ENCODE measurements at regions not wholly inside any gene's neighbourhood (a gene's known extent, or its start where the extent isn't known, plus 50 kb on each side); places are given as distances from the start of the nearest gene placed in this dataset.

GRCh38 chr5:125327676-125328075, 581.2 kb upstream of the ZNF608 start:
- intact Hi-C loops (cut with DNase I), result no loop called here
- WGBS, 2 donors, result 94 to 96% methylated on average over 3 of the region's 3 CpGs
- Histone ChIP-seq H3K27me3 (ENCODE audit: control insufficient read depth in 1 of 2, insufficient read depth in 2 of 2, low read length in 1 of 2) (no peaks in the 10 kb centered on the region), H3K27ac (ENCODE audit: low read depth in 1 of 2, low read length in 2 of 2) (no peak overlapping the region), H3K9me3 (ENCODE audit: control insufficient read depth, low read length) (no peaks in the 10 kb centered on the region), H3K4me3 (ENCODE audit: low read length in 2 of 2) (no peak overlapping the region), H3K36me3 (ENCODE audit: control insufficient read depth in 1 of 2, insufficient read depth in 2 of 2, low read length in 1 of 2) (no peaks in the 10 kb centered on the region), H3K4me1 (ENCODE audit: control insufficient read depth in 1 of 2, insufficient read depth in 2 of 2, low read length in 2 of 2) (no peaks in the 10 kb centered on the region)
- DNase-seq, result no peak
- ATAC-seq (ENCODE audit: low FRiP score), result no peak

GRCh38 chr5:125331987-125332598, 585.7 kb upstream of the ZNF608 start:
- no peak overlapping the region for H3K4me3 ChIP-seq (ENCODE audit: low read length in 2 of 2)
- H3K36me3 ChIP-seq (ENCODE audit: control insufficient read depth in 1 of 2, insufficient read depth in 2 of 2, low read length in 1 of 2), result no peaks in the 10 kb centered on the region
- H3K27ac ChIP-seq (ENCODE audit: low read depth in 1 of 2, low read length in 2 of 2), result no peak overlapping the region
- DNase-seq, result no peak
- ATAC-seq (ENCODE audit: low FRiP score), result no peak
- no peaks in the 10 kb centered on the region for H3K9me3 ChIP-seq (ENCODE audit: control insufficient read depth, low read length)
- intact Hi-C loops (cut with DNase I), result no loop called here
- H3K4me1 ChIP-seq (ENCODE audit: control insufficient read depth in 1 of 2, insufficient read depth in 2 of 2, low read length in 2 of 2), result no peaks in the 10 kb centered on the region
- no peaks in the 10 kb centered on the region for H3K27me3 ChIP-seq (ENCODE audit: control insufficient read depth in 1 of 2, insufficient read depth in 2 of 2, low read length in 1 of 2)
- 44 to 65% methylated on average over 1 of the region's 1 CpG for WGBS, 2 donors

GRCh38 chr5:125333416-125333815, 587.0 kb upstream of the ZNF608 start:
- Histone ChIP-seq H3K4me3 (ENCODE audit: low read length in 2 of 2) (no peak overlapping the region), H3K27ac (ENCODE audit: low read depth in 1 of 2, low read length in 2 of 2) (no peak overlapping the region), H3K4me1 (ENCODE audit: control insufficient read depth in 1 of 2, insufficient read depth in 2 of 2, low read length in 2 of 2) (no peaks in the 10 kb centered on the region), H3K27me3 (ENCODE audit: control insufficient read depth in 1 of 2, insufficient read depth in 2 of 2, low read length in 1 of 2) (no peaks in the 10 kb centered on the region), H3K36me3 (ENCODE audit: control insufficient read depth in 1 of 2, insufficient read depth in 2 of 2, low read length in 1 of 2) (no peaks in the 10 kb centered on the region), H3K9me3 (ENCODE audit: control insufficient read depth, low read length) (no peaks in the 10 kb centered on the region)
- WGBS, 2 donors, result 2 to 4% methylated on average over 2 of the region's 2 CpGs
- ATAC-seq (ENCODE audit: low FRiP score) (no peak), DNase-seq (no peak)
- intact Hi-C loops (cut with DNase I), result no loop called here

- WGBS, 2 donors, result 45 to 47% methylated on average over 2 of the region's 2 CpGs
- no peaks in the 10 kb centered on the region for H3K4me1 ChIP-seq (ENCODE audit: control insufficient read depth in 1 of 2, insufficient read depth in 2 of 2, low read length in 2 of 2)
- ATAC-seq (ENCODE audit: low FRiP score) (no peak), DNase-seq (no peak)
- intact Hi-C loops (cut with DNase I), result no loop called here
- no peak overlapping the region for H3K27ac ChIP-seq (ENCODE audit: low read depth in 1 of 2, low read length in 2 of 2)
- H3K4me3 ChIP-seq (ENCODE audit: low read length in 2 of 2), result no peak overlapping the region
- H3K36me3 ChIP-seq (ENCODE audit: control insufficient read depth in 1 of 2, insufficient read depth in 2 of 2, low read length in 1 of 2), result no peaks in the 10 kb centered on the region
- no peaks in the 10 kb centered on the region for H3K27me3 ChIP-seq (ENCODE audit: control insufficient read depth in 1 of 2, insufficient read depth in 2 of 2, low read length in 1 of 2)
- H3K9me3 ChIP-seq (ENCODE audit: control insufficient read depth, low read length), result no peaks in the 10 kb centered on the region
Measured at GRCh38 chr5:125336401-125336800, 590.0 kb upstream of the ZNF608 start.

DNA sequence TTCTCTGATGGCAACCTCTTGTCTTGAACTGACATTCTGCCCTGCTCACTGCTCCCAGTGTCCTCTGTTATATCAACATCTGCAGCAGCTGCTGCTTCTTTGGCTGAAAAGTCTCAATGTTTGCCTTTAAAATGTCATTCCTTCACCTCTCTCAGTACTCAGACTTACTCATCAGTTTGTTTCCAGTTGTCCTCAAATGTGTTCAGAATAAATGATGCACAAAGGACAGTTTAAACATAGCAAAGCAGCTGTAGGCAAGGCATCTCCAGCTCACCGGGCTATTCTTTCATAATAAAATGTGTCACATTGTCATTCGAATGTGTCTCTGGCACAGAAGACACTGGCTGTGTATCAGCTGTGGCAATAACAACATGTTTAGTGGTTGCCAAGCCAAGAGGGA, 590.9 kb upstream of the ZNF608 start:
- H3K9me3 ChIP-seq (ENCODE audit: control insufficient read depth, low read length), result no peaks in the 10 kb centered on the region
- no peaks in the 10 kb centered on the region for H3K27me3 ChIP-seq (ENCODE audit: control insufficient read depth in 1 of 2, insufficient read depth in 2 of 2, low read length in 1 of 2)
- DNase-seq, result no peak
- intact Hi-C loops (cut with DNase I), result no loop called here
- H3K27ac ChIP-seq (ENCODE audit: low read depth in 1 of 2, low read length in 2 of 2), result no peak overlapping the region
- no peaks in the 10 kb centered on the region for H3K4me1 ChIP-seq (ENCODE audit: control insufficient read depth in 1 of 2, insufficient read depth in 2 of 2, low read length in 2 of 2)
- WGBS, 2 donors, result 82 to 83% methylated on average over 2 of the region's 2 CpGs
- no peaks in the 10 kb centered on the region for H3K36me3 ChIP-seq (ENCODE audit: control insufficient read depth in 1 of 2, insufficient read depth in 2 of 2, low read length in 1 of 2)
- no peak overlapping the region for H3K4me3 ChIP-seq (ENCODE audit: low read length in 2 of 2)
- ATAC-seq (ENCODE audit: low FRiP score), result no peak

DNA sequence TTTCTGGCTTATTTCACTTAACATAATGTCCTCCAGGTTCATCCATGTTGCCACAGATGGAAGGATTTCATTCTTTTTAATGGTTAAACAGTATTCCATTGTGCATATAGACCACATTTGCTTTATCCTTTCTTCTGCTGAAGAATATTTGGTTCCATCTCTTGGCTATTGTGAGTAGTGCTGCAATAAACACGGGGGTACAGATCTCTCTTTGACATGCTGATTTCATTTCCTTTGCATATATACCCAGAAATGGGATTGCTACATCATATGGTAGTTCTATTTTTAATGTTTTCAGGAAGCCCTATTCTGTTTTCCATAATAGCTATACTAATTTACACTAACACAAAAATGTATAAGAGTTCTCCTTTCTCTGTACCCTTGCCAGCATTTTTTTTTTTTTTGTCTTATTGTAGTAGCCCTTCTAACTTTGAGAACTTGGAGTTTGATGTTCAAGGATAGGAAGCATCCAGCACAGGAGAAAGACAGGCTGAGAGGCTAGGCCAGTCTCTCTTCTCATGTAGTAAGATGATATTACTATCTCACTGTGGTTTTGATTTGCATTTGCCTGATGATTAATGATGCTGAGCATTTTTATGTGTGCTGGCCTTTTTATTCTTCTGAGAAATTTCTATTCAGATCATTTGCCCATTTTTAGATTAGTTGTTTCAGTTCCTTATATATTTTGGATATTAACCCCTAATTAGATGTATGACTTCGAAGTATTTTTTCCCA, 592.2 kb upstream of the ZNF608 start:
- intact Hi-C loops (cut with DNase I), result no loop called here
- DNase-seq (no peak), ATAC-seq (ENCODE audit: low FRiP score) (no peak)
- no peaks in the 10 kb centered on the region for H3K36me3 ChIP-seq (ENCODE audit: control insufficient read depth in 1 of 2, insufficient read depth in 2 of 2, low read length in 1 of 2)
- H3K4me3 ChIP-seq (ENCODE audit: low read length in 2 of 2), result no peak overlapping the region
- 89 to 97% methylated on average over 2 of the region's 2 CpGs for WGBS, 2 donors
- H3K27me3 ChIP-seq (ENCODE audit: control insufficient read depth in 1 of 2, insufficient read depth in 2 of 2, low read length in 1 of 2), result no peaks in the 10 kb centered on the region
- no peak overlapping the region for H3K27ac ChIP-seq (ENCODE audit: low read depth in 1 of 2, low read length in 2 of 2)
- H3K4me1 ChIP-seq (ENCODE audit: control insufficient read depth in 1 of 2, insufficient read depth in 2 of 2, low read length in 2 of 2), result no peaks in the 10 kb centered on the region
- H3K9me3 ChIP-seq (ENCODE audit: control insufficient read depth, low read length), result no peaks in the 10 kb centered on the region

DNA sequence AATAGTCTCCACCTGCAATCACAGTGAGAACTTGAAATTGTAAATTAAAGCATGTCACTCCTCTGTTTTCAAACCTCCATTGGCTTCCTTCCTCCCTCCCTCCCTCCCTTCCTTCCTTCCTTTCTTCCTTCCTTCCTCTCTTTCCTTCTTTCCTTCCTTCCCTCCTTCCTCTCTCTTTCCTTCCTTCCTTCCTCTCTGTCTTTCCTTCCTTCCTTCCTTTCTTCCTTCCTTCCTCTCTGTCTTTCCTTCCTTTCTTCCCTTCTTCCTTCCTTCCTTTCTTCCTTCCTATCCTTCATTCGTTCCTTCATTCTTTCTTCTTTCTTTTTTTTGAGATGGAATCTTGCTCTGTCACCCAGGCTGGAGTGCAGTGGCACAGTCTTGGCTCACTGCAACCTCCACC, 595.0 kb upstream of the ZNF608 start:
- Histone ChIP-seq H3K9me3 (ENCODE audit: control insufficient read depth, low read length) (peaks cover 2% of the 10 kb centered on the region), H3K27me3 (ENCODE audit: control insufficient read depth in 1 of 2, insufficient read depth in 2 of 2, low read length in 1 of 2) (no peaks in the 10 kb centered on the region), H3K4me3 (ENCODE audit: low read length in 2 of 2) (no peak overlapping the region), H3K27ac (ENCODE audit: low read depth in 1 of 2, low read length in 2 of 2) (no peak overlapping the region), H3K36me3 (ENCODE audit: control insufficient read depth in 1 of 2, insufficient read depth in 2 of 2, low read length in 1 of 2) (no peaks in the 10 kb centered on the region), H3K4me1 (ENCODE audit: control insufficient read depth in 1 of 2, insufficient read depth in 2 of 2, low read length in 2 of 2) (no peaks in the 10 kb centered on the region)
- ATAC-seq (ENCODE audit: low FRiP score) (no peak), DNase-seq (no peak)
- intact Hi-C loops (cut with DNase I), result no loop called here
- WGBS, 2 donors, result 84 to 96% methylated on average over 1 of the region's 1 CpG

DNA sequence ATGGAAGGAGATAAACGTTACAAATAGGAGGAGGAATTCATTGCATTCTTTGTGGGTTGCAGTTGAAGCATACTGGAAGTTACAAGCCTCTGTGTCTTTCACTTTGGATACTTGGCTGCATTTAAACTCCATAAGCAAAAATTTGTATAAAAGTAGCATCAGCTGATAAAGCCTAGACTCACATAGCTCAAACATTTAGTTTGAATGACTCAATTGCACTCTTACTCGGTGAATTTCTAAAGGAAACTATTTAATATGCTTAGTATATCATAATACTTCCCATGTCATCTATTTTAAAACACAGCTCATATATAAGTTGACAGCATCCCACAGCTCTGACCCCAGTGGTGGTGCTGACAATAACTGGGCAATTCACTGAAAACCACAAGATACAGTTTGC, 596.6 kb upstream of the ZNF608 start:
- Histone ChIP-seq H3K27me3 (ENCODE audit: control insufficient read depth in 1 of 2, insufficient read depth in 2 of 2, low read length in 1 of 2) (no peaks in the 10 kb centered on the region), H3K27ac (ENCODE audit: low read depth in 1 of 2, low read length in 2 of 2) (no peak overlapping the region), H3K9me3 (ENCODE audit: control insufficient read depth, low read length) (peaks cover 2% of the 10 kb centered on the region), H3K4me1 (ENCODE audit: control insufficient read depth in 1 of 2, insufficient read depth in 2 of 2, low read length in 2 of 2) (no peaks in the 10 kb centered on the region), H3K4me3 (ENCODE audit: low read length in 2 of 2) (no peak overlapping the region), H3K36me3 (ENCODE audit: control insufficient read depth in 1 of 2, insufficient read depth in 2 of 2, low read length in 1 of 2) (no peaks in the 10 kb centered on the region)
- DNase-seq (no peak), ATAC-seq (ENCODE audit: low FRiP score) (no peak)
- 9 to 18% methylated on average over 2 of the region's 2 CpGs for WGBS, 2 donors
- intact Hi-C loops (cut with DNase I), result no loop called here

DNA sequence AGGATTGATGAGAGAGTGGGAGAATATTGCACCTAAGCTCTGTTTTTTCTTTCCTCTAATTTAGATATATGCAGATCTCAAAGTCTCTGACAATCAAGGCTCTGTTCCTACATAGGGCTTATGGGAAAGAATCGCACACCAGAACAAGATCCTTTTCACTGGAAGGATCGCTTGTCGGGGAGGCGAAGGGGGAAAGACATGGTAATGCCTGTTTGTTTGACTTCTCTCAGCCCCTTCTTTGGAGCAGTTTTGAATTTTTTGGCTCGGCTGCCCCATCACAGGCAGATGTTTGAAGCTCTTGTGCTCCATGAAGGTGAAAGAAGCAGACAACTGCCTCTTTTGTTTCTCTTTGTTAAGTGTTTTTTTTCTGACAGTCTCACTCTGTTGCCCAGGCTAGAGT, 599.9 kb upstream of the ZNF608 start:
- H3K4me3 ChIP-seq (ENCODE audit: low read length in 2 of 2), result no peak overlapping the region
- WGBS, 2 donors, result 93 to 95% methylated on average over 5 of the region's 5 CpGs
- H3K9me3 ChIP-seq (ENCODE audit: control insufficient read depth, low read length), result peaks cover 2% of the 10 kb centered on the region
- no peaks in the 10 kb centered on the region for H3K27me3 ChIP-seq (ENCODE audit: control insufficient read depth in 1 of 2, insufficient read depth in 2 of 2, low read length in 1 of 2)
- DNase-seq (no peak), ATAC-seq (ENCODE audit: low FRiP score) (no peak)
- no peaks in the 10 kb centered on the region for H3K36me3 ChIP-seq (ENCODE audit: control insufficient read depth in 1 of 2, insufficient read depth in 2 of 2, low read length in 1 of 2)
- no peaks in the 10 kb centered on the region for H3K4me1 ChIP-seq (ENCODE audit: control insufficient read depth in 1 of 2, insufficient read depth in 2 of 2, low read length in 2 of 2)
- intact Hi-C loops (cut with DNase I), result no loop called here
- no peak overlapping the region for H3K27ac ChIP-seq (ENCODE audit: low read depth in 1 of 2, low read length in 2 of 2)
